H1 (cell line): ENCODE measurements at regions not wholly inside any gene's neighbourhood (a gene's known extent, or its start where the extent isn't known, plus 50 kb on each side); places are given as distances from the start of the nearest gene placed in this dataset.

Experiments used
- JUND ChIP-seq: IDR thresholded peaks from 2 replicates; pipeline ENCODE4 v1.6.1; 2011; ENCODE audit warnings: mild to moderate bottlenecking, improper control_type of control experiment, low read length
- KDM1A ChIP-seq: fragments of 200-600, 300-600 bp; sonication (generic); IDR thresholded peaks from 2 replicates; pipeline ENCODE4 v1.7.1; 2016; ENCODE audit warnings: mild to moderate bottlenecking, low read length, borderline replicate concordance
- TEAD4 ChIP-seq: IDR thresholded peaks from 2 replicates; pipeline ENCODE4 v1.6.1; 2012; ENCODE audit warnings: low read depth, low read length, inconsistent platforms, mixed read lengths
- YY1 ChIP-seq: IDR thresholded peaks from 2 replicates; pipeline ENCODE4 v1.6.1; 2011; ENCODE audit warnings: low read depth, mild to moderate bottlenecking, low read length
- TF ChIP-seq, protein P1 (sequence below), 3 experiments: IDR thresholded peaks; 1 replicate in 2 of 3; 2 replicates in 1 of 3; pipeline versions ENCODE4 v1.5.1 to v1.6.1; 2011; ENCODE audit warnings: low read length in 3 of 3, mild to moderate bottlenecking in 3 of 3, inconsistent platforms in 2 of 3, low read depth in 1 of 3, moderate library complexity in 1 of 3; ENCODE audit not compliant: insufficient read depth in 1 of 3; ENCODE audit errors: control extremely low read depth in 1 of 3

DNA sequence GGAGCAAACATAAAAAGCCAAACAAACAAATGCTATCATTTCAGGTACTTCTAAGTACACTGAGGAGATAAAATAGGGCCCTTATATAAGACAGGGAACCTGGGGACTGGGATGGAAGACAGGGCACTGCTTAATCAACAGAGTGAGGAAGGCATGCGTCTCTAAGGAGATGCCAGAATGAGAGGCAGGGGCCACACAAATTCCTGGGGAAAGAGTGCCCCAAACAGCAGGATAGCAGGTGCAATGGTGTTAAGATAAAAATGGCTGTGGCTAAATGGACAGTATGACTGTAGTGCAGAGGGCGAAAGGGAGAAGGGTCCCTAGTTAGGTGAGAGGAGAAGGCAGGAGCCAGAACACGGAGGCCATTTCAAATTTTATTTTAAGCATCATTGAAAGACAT lies 113.9 kb downstream of the ZBTB18 start:
- TF ChIP-seq TEAD4 (no peak), KDM1A (no peak), YY1 (no peak), JUND (no peak)
- TF ChIP-seq, protein P1, sequence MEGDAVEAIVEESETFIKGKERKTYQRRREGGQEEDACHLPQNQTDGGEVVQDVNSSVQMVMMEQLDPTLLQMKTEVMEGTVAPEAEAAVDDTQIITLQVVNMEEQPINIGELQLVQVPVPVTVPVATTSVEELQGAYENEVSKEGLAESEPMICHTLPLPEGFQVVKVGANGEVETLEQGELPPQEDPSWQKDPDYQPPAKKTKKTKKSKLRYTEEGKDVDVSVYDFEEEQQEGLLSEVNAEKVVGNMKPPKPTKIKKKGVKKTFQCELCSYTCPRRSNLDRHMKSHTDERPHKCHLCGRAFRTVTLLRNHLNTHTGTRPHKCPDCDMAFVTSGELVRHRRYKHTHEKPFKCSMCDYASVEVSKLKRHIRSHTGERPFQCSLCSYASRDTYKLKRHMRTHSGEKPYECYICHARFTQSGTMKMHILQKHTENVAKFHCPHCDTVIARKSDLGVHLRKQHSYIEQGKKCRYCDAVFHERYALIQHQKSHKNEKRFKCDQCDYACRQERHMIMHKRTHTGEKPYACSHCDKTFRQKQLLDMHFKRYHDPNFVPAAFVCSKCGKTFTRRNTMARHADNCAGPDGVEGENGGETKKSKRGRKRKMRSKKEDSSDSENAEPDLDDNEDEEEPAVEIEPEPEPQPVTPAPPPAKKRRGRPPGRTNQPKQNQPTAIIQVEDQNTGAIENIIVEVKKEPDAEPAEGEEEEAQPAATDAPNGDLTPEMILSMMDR (IDR thresholded peaks at IDR 0.05; ENCODE audit: control extremely low read depth in 1 of 3, insufficient read depth in 1 of 3, low read depth in 1 of 3, low read length in 3 of 3), result no peak
